ENCODE measurements at regions not wholly inside any gene's neighbourhood (a gene's known extent, or its start where the extent isn't known, plus 50 kb on each side); places are given as distances from the start of the nearest gene placed in this dataset.

GRCh38 chr4:83782591-83782990, 246.7 kb downstream of the GPAT3 start:
- TF ChIP-seq USF2 (IDR thresholded peaks at IDR 0.05; ENCODE audit: low read depth, low read length) (no peak), CTCF (conservative IDR thresholded peaks at IDR 0.05; ENCODE audit: low read depth, low read length) (no peak), POLR2A (IDR thresholded peaks at IDR 0.05; ENCODE audit: low read depth, low read length) (no peak), CHD1 (IDR thresholded peaks at IDR 0.05; ENCODE audit: low read depth, low read length) (no peak), SMC3 (IDR thresholded peaks at IDR 0.05; ENCODE audit: low read depth, low read length) (no peak), NFE2L2 (IDR thresholded peaks at IDR 0.05; ENCODE audit: low read depth, low read length) (no peak), ELK1 (IDR thresholded peaks at IDR 0.05; ENCODE audit: borderline replicate concordance, low read depth, low read length) (no peak), CEBPB (IDR thresholded peaks at IDR 0.05; ENCODE audit: low read depth, low read length) (no peak), FOS (IDR thresholded peaks at IDR 0.05; ENCODE audit: low read depth, low read length) (no peak), MAFK (IDR thresholded peaks at IDR 0.05; ENCODE audit: low read depth, low read length) (no peak)

All from IMR-90 (cell line).